HTR-8/SVneo (cell line): ENCODE measurements at regions not wholly inside any gene's neighbourhood (a gene's known extent, or its start where the extent isn't known, plus 50 kb on each side); places are given as distances from the start of the nearest gene placed in this dataset.
"Not testable (repeated sequence)": the region's sequence is repeated elsewhere in the genome, so short reads cannot be mapped to it uniquely, and the experiment has no call there.

ENCODE experiments used
- DNase-seq: peaks from one replicate; pipeline ENCODE4 v3.0.0; 2011; ENCODE audit warnings: low spot score, mixed read lengths; ENCODE audit not compliant: insufficient read length
- FAIRE-seq: peaks from 2 replicates; lab custom pipeline; 2011; peaks lifted over from hg19 to GRCh38; lab: Jason Lieb, UNC

DNA sequence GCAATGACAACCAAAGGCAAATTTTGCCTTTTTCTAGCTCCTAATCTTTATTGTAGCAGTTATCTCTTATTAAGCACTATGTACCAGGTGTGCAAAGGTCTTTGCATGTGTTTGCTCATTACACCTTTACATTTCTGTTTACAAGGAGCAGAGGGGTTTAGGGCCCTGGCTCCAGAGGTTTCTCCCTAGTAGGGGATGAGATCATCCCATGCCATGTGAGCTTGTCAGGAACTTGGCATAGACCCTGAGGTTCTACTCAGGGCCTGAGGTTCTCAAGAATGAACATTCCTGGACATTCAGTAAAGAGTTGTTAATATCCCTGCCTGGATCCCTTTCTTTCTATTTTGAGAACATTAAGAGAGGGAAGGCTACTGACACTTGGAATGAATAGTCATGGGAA, 292.0 kb downstream of the RPAP3 start:
- DNase-seq: no peak
- no peak for FAIRE-seq

GRCh38 chr12:47412601-47413236, 293.1 kb downstream of the RPAP3 start:
- DNase-seq: no peak
- FAIRE-seq: no peak

DNA sequence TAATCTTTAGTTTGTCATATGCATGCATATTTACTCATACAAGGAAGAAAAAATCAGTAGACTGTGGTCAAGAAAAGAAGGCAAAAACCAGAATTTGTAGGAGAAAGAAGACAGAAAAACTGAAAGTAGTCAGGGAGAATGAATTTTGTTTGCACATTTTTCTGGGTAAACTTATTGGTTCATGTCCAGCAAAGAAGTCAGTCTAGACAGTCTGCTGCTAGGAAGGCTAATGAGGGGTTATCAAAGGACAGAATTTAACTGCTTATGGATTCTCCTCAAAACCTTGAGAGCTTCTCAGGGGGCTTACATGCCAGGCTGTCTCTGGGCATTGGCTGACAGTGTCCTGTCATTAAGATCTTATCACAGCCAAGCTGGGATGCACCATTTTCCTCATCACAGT, 293.9 kb downstream of the RPAP3 start:
- no peak for DNase-seq
- FAIRE-seq: no peak

DNA sequence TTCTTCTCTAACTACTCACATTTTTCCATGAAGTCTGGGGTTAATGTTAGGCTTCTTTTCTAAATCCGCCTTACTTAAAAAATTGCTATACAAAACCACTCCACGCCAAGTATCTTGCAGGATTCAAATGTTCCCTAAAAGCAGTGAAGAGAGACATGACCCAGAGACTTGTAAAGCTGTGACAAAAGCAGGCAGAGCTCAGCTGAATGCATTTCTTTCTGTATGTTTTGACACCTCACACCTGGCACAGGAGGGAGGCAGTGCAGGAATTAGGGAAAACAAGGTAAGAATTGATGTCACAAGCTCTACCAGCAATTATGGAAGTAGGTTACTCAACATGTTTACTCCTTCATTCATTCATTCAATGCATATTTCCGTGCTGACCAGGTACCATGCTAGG, 295.0 kb downstream of the RPAP3 start:
- FAIRE-seq (no peak), DNase-seq (no peak)

GRCh38 chr12:47410383-47410782, 295.4 kb downstream of the RPAP3 start:
- no peak for FAIRE-seq
- no peak for DNase-seq

DNA sequence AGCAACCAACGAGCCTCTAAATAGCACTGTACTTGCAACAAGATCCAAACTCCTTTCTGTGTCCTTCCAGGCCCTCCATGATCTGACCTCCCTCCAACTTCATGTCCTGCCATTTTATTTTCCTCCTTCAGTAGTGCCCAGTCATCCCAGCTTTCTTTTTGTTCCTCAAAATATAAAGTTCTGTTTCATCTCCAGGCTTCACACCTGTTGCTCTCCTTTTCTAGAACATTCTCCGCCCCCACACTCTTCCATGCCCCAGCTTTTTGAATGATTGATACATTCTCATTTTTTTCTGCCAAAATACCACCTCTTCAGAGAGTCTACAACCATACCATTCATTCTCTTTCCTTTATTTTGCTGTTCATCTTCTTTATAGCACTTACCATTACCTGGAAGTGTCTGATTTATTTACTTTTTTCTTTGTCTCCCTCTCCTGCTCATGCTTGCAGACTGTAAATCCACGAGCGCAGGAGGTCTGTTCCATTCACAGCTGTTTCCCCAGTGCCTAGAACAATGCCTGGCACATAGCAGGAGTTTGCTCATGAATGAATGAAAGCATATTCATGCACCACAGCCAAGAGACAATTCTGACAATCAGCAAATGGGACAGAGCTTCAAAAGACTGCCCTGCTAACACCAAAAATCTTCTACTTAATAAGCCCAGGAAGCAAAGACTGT, 296.4 kb downstream of the RPAP3 start:
- FAIRE-seq (no peak), DNase-seq (no peak)

GRCh38 chr12:47408171-47408871, 297.5 kb downstream of the RPAP3 start:
- FAIRE-seq (no peak), DNase-seq (no peak)

- FAIRE-seq (no peak), DNase-seq (no peak)
Measured at GRCh38 chr12:47407463-47408129, 298.2 kb downstream of the RPAP3 start.

DNA sequence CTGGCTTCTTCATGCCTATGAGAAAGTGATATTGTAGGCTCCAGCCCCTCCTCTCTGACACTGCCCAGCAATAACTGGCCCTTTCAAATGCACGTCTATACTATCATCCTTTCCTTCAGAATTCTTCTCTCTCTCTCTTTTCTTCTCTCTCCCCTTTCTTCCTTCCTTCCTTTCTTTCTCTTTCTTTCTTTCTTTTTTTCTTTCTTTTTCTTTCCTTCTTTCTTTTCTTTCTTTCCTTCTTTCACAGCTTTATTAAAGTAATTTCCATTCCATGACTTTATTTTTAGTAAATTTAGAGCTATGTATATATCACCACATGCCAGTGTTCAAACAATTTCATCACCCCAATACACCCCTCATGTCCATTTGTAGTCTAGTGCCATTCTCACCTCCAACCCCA, 302.1 kb downstream of the RPAP3 start:
- DNase-seq: no peak
- no peak for FAIRE-seq

GRCh38 chr12:47401196-47401595, 304.6 kb downstream of the RPAP3 start:
- not testable (repeated sequence) for FAIRE-seq, DNase-seq

GRCh38 chr12:47400266-47400665, 305.6 kb downstream of the RPAP3 start:
- FAIRE-seq (no peak), DNase-seq (no peak)

GRCh38 chr12:47397664-47398281, 308.1 kb downstream of the RPAP3 start:
- FAIRE-seq (no peak), DNase-seq (peak; percentile 27)

DNA sequence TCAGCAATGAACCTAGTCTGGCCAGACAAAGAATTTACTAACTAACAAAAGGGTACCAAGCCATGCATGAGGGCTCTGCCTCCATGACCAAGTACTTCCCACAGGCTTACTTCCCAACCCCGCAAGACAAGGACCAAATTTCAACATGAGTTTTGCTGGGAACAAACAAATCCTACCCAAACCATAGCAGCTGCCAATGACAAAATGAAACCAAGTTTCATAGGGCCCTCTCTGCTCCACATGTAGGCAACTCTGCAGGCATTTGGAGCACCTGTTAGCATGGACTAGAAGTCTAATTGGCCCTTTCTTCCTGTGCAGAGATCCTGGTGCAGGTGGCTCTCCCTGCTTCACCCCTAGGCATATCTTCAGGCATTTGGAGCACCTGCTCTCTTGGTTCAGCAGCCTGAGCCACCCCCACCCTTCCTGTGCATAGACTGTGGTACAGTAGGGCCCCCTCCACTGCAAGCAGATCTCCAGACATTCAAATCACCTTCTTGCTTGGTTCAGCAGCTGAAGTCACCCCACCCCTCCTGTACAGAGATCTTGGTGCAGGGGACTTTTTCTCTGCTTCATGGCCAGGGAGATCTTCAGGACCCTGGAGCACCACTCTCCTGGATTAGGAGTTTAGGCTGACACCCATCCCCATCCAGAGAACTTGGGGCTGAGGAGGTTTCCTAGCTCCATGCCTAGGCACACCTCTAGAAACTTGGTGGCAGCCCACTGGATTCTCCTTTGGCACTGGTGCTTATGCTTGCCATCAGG, 308.7 kb downstream of the RPAP3 start:
- DNase-seq (no peak), FAIRE-seq (no peak)

- no peak for FAIRE-seq
- DNase-seq: no peak
Measured at GRCh38 chr12:47394070-47394469, 311.8 kb downstream of the RPAP3 start.

DNA sequence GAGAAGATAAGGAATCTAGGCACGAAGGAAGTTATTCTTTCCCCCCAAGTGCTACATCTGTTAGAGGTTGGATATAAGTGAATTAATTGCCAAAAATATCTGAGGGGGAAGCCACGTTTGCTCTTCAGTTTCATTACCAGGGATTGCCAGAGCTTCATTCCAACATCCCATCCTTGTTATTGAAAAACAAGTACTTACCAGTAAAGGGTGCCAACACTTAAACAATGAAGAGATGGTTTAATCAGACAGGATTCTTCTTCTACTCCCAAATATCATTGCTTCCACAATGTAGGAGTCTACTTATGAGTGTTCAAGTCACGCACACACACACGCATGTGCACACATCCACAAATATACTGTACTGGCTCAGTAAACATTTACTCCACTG, 312.4 kb downstream of the RPAP3 start:
- FAIRE-seq (no peak), DNase-seq (no peak)

DNA sequence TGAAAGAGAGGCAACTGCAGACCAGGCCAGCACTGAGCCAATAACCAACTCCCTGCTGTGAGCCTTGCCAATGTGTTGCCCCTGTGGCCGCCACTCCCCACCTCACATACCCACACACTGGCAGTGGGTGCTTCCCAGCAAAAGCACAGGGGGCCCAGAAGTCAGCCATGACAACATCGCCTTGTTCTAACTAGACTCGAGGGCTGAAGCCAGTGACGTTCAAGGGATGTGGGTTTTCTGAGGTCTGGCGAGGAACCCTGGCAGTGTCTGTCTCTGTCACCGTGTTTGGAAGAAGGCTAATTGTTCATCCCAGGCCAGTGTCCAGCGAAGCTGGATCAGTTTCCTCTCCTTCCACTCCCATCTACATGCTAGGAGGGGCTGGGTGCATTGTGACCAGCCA, 311.8 kb upstream of the AMIGO2 start:
- FAIRE-seq (no peak), DNase-seq (no peak)

DNA sequence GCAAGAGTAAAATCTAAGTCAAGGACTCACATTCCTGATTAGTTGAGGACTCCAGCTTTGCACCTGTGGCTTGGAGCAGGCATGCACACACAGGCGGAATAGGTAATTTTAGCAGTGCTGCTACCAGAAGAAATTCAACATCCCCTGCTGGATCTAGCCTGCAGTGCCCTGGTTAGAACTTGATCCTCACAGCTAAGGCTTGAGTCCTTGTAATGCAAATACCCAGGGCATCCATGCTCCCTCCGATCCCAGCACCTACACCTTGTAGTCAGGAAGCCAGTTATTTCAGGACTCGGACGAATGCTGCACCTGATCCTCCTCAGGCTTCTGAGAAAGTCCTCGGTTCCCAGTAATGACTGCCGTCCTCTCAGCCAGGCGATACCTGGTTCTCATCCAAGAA, 309.0 kb upstream of the AMIGO2 start:
- DNase-seq: no peak
- FAIRE-seq: no peak

DNA sequence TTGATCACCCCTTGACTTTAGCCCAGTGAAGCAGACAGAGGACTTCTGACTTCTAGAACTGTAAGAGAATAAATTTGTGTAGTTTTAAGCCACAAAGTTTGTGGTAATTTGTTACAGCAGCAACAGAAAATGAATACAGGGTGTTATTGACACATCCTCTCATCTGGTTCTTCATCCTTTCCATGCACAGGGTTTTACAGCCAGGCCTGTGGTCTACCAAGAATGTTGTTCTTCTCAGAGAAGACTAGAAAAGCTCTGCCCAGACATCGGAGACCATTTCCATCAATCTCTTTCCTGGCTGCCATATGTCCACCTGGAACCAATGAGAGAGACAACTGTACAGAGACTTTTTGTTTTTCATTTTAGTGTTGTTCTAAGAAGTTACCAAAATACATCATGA, 308.2 kb upstream of the AMIGO2 start:
- DNase-seq (no peak), FAIRE-seq (no peak)

DNA sequence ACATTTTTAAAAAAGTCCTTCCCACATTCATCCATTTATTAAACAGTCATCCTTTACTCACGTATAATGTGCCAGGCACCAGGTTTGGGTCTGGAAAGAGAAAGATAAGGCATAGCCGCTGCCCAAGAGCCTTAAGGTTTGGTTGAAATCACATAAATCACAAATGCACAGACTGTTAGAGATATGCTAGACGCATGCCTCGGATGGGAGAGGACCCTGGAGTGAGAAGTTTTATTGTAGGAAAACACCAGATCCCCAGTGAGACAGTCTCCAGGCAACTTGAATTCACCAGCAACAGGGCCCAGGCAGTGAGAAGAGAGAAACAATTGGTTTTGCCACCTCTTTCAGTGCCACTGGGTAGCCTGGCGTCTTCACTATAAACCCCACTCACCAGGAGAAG, 305.9 kb upstream of the AMIGO2 start:
- DNase-seq (no peak), FAIRE-seq (no peak)

- DNase-seq (no peak), FAIRE-seq (no peak)
Measured at GRCh38 chr12:47383942-47384341, 304.2 kb upstream of the AMIGO2 start.
